ENCODE measurements at regions not wholly inside any gene's neighbourhood (a gene's known extent, or its start where the extent isn't known, plus 50 kb on each side); places are given as distances from the start of the nearest gene placed in this dataset.

- Histone ChIP-seq H3K27me3 (ENCODE audit: insufficient read depth, low read length) (no peaks in the 10 kb centered on the region), H3K18ac (ENCODE audit: low read length) (no peak overlapping the region), H3K4me3 (ENCODE audit: low read depth, low read length) (no peak overlapping the region), H3K9ac (ENCODE audit: low read length) (no peak overlapping the region), H3K9me3 (ENCODE audit: insufficient read depth, low read depth, low read length) (no peaks in the 10 kb centered on the region), H2BK5ac (ENCODE audit: low read depth, low read length, poor library complexity) (no peak overlapping the region), H3K4me1 (ENCODE audit: control insufficient read depth in 1 of 2, insufficient read depth in 2 of 2, low read length in 2 of 2) (no peaks in the 10 kb centered on the region), H3K27ac (ENCODE audit: low read depth, low read length) (no peak overlapping the region), H4K8ac (ENCODE audit: low read depth, low read length) (no peak overlapping the region), H2AK5ac (ENCODE audit: low read length) (no peak overlapping the region), H3K79me2 (ENCODE audit: control insufficient read depth, insufficient read depth, low read length, poor library complexity) (no peaks in the 10 kb centered on the region), H2BK12ac (ENCODE audit: low read length) (no peak overlapping the region), H2BK120ac (ENCODE audit: insufficient read depth, low read length, poor library complexity) (no peak overlapping the region), H3K4me2 (ENCODE audit: low read length) (no peak overlapping the region), H3K79me1 (ENCODE audit: low read length) (no peaks in the 10 kb centered on the region), H4K12ac (ENCODE audit: low read depth, low read length) (no peak overlapping the region), H3K23ac (ENCODE audit: low read length) (no peak overlapping the region), H3K4ac (ENCODE audit: low read depth, low read length) (no peak overlapping the region), H3K36me3 (ENCODE audit: control insufficient read depth in 1 of 2, insufficient read depth in 2 of 2, low read length in 2 of 2) (no peaks in the 10 kb centered on the region), H4K91ac (ENCODE audit: low read depth, low read length) (no peak overlapping the region), H3K14ac (ENCODE audit: low read length) (no peak overlapping the region), H2AFZ (ENCODE audit: insufficient read depth, low read length, poor library complexity) (no peak overlapping the region)
- DNase-seq: no peak
- no CpG with 5 or more reads among the region's 1 CpG for WGBS (ENCODE audit: extremely low coverage, insufficient coverage, insufficient read length)
Measured at GRCh38 chr14:42664190-42664589, 1057.5 kb downstream of the LRFN5 start.

GRCh38 chr14:42654707-42655106 is 1048.0 kb downstream of the LRFN5 start:
- H2BK12ac ChIP-seq (ENCODE audit: low read length): no peak overlapping the region
- H3K27me3 ChIP-seq (ENCODE audit: insufficient read depth, low read length): no peaks in the 10 kb centered on the region
- no peak overlapping the region for H3K4me2 ChIP-seq (ENCODE audit: low read length)
- no peak overlapping the region for H3K23ac ChIP-seq (ENCODE audit: low read length)
- no peak overlapping the region for H3K18ac ChIP-seq (ENCODE audit: low read length)
- H3K79me1 ChIP-seq (ENCODE audit: low read length): no peaks in the 10 kb centered on the region
- H3K27ac ChIP-seq (ENCODE audit: low read depth, low read length): no peak overlapping the region
- no peak overlapping the region for H4K8ac ChIP-seq (ENCODE audit: low read depth, low read length)
- no peak overlapping the region for H4K91ac ChIP-seq (ENCODE audit: low read depth, low read length)
- no peak overlapping the region for H2AFZ ChIP-seq (ENCODE audit: insufficient read depth, low read length, poor library complexity)
- no peak overlapping the region for H3K14ac ChIP-seq (ENCODE audit: low read length)
- no peaks in the 10 kb centered on the region for H3K4me1 ChIP-seq (ENCODE audit: control insufficient read depth in 1 of 2, insufficient read depth in 2 of 2, low read length in 2 of 2)
- H4K12ac ChIP-seq (ENCODE audit: low read depth, low read length): no peak overlapping the region
- H2BK5ac ChIP-seq (ENCODE audit: low read depth, low read length, poor library complexity): no peak overlapping the region
- H3K36me3 ChIP-seq (ENCODE audit: control insufficient read depth in 1 of 2, insufficient read depth in 2 of 2, low read length in 2 of 2): no peaks in the 10 kb centered on the region
- WGBS (ENCODE audit: extremely low coverage, insufficient coverage, insufficient read length): no CpG with 5 or more reads among the region's 2 CpGs
- H3K9me3 ChIP-seq (ENCODE audit: insufficient read depth, low read depth, low read length): no peaks in the 10 kb centered on the region
- H2AK5ac ChIP-seq (ENCODE audit: low read length): no peak overlapping the region
- DNase-seq: no peak
- H2BK120ac ChIP-seq (ENCODE audit: insufficient read depth, low read length, poor library complexity): no peak overlapping the region
- no peaks in the 10 kb centered on the region for H3K79me2 ChIP-seq (ENCODE audit: control insufficient read depth, insufficient read depth, low read length, poor library complexity)
- no peak overlapping the region for H3K4ac ChIP-seq (ENCODE audit: low read depth, low read length)
- no peak overlapping the region for H3K4me3 ChIP-seq (ENCODE audit: low read depth, low read length)
- no peak overlapping the region for H3K9ac ChIP-seq (ENCODE audit: low read length)

- Histone ChIP-seq H2AK5ac (ENCODE audit: low read length) (no peak overlapping the region), H3K4me1 (ENCODE audit: control insufficient read depth in 1 of 2, insufficient read depth in 2 of 2, low read length in 2 of 2) (no peaks in the 10 kb centered on the region), H4K91ac (ENCODE audit: low read depth, low read length) (no peak overlapping the region), H3K79me1 (ENCODE audit: low read length) (no peaks in the 10 kb centered on the region), H3K4ac (ENCODE audit: low read depth, low read length) (no peak overlapping the region), H3K9me3 (ENCODE audit: insufficient read depth, low read depth, low read length) (no peaks in the 10 kb centered on the region), H3K27me3 (ENCODE audit: insufficient read depth, low read length) (no peaks in the 10 kb centered on the region), H2BK5ac (ENCODE audit: low read depth, low read length, poor library complexity) (no peak overlapping the region), H3K4me3 (ENCODE audit: low read depth, low read length) (no peak overlapping the region), H4K8ac (ENCODE audit: low read depth, low read length) (no peak overlapping the region), H2BK120ac (ENCODE audit: insufficient read depth, low read length, poor library complexity) (no peak overlapping the region), H3K79me2 (ENCODE audit: control insufficient read depth, insufficient read depth, low read length, poor library complexity) (no peaks in the 10 kb centered on the region), H2BK12ac (ENCODE audit: low read length) (no peak overlapping the region), H4K12ac (ENCODE audit: low read depth, low read length) (no peak overlapping the region), H3K36me3 (ENCODE audit: control insufficient read depth in 1 of 2, insufficient read depth in 2 of 2, low read length in 2 of 2) (no peaks in the 10 kb centered on the region), H3K14ac (ENCODE audit: low read length) (no peak overlapping the region), H2AFZ (ENCODE audit: insufficient read depth, low read length, poor library complexity) (no peak overlapping the region), H3K4me2 (ENCODE audit: low read length) (no peak overlapping the region), H3K23ac (ENCODE audit: low read length) (no peak overlapping the region), H3K18ac (ENCODE audit: low read length) (no peak overlapping the region), H3K27ac (ENCODE audit: low read depth, low read length) (no peak overlapping the region), H3K9ac (ENCODE audit: low read length) (no peak overlapping the region)
- DNase-seq: no peak
- no CpG with 5 or more reads among the region's 3 CpGs for WGBS (ENCODE audit: extremely low coverage, insufficient coverage, insufficient read length)
Measured at GRCh38 chr14:42642787-42643186, 1036.1 kb downstream of the LRFN5 start.

DNA sequence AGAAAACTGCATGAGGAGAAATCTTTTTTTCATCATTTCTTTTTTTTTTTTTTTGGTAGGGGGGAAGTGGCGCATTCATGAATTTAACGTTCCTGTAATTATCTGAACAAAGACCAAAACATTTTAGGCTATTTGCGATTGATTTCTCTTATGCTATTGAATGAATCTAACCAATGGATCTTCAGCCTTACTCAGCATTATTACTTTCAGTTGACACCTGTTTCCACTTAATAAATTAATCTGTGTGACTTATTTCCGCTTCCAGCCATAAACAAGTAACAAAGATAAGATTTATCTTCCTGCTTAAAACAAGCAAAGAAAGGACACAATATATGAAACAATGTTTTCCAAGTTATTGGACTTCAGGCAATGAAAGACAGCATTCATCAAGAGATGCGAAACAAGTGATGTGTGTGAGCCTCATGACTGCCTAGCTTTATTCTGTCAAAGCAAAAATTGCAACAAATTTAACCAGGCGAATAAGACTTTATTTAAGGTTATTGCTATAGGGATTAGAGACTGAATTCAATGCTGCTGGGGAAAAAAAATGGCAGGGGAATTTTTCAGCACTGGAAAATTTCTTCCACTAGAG is 1026.9 kb downstream of the LRFN5 start:
- Histone ChIP-seq H4K12ac (ENCODE audit: low read depth, low read length) (no peak overlapping the region), H3K4me1 (ENCODE audit: control insufficient read depth in 1 of 2, insufficient read depth in 2 of 2, low read length in 2 of 2) (no peaks in the 10 kb centered on the region), H3K4me3 (ENCODE audit: low read depth, low read length) (no peak overlapping the region), H3K27ac (ENCODE audit: low read depth, low read length) (no peak overlapping the region), H2BK120ac (ENCODE audit: insufficient read depth, low read length, poor library complexity) (no peak overlapping the region), H3K9me3 (ENCODE audit: insufficient read depth, low read depth, low read length) (no peaks in the 10 kb centered on the region), H3K27me3 (ENCODE audit: insufficient read depth, low read length) (no peaks in the 10 kb centered on the region), H2BK5ac (ENCODE audit: low read depth, low read length, poor library complexity) (no peak overlapping the region), H3K79me1 (ENCODE audit: low read length) (no peaks in the 10 kb centered on the region), H3K4me2 (ENCODE audit: low read length) (no peak overlapping the region), H2AK5ac (ENCODE audit: low read length) (no peak overlapping the region), H3K36me3 (ENCODE audit: control insufficient read depth in 1 of 2, insufficient read depth in 2 of 2, low read length in 2 of 2) (no peaks in the 10 kb centered on the region), H3K4ac (ENCODE audit: low read depth, low read length) (no peak overlapping the region), H4K8ac (ENCODE audit: low read depth, low read length) (no peak overlapping the region), H3K23ac (ENCODE audit: low read length) (no peak overlapping the region), H3K14ac (ENCODE audit: low read length) (no peak overlapping the region), H3K9ac (ENCODE audit: low read length) (no peak overlapping the region), H4K91ac (ENCODE audit: low read depth, low read length) (no peak overlapping the region), H3K18ac (ENCODE audit: low read length) (no peak overlapping the region), H2BK12ac (ENCODE audit: low read length) (no peak overlapping the region), H3K79me2 (ENCODE audit: control insufficient read depth, insufficient read depth, low read length, poor library complexity) (no peaks in the 10 kb centered on the region), H2AFZ (ENCODE audit: insufficient read depth, low read length, poor library complexity) (no peak overlapping the region)
- no CpG with 5 or more reads among the region's 6 CpGs for WGBS (ENCODE audit: extremely low coverage, insufficient coverage, insufficient read length)
- no peak for DNase-seq
